Lower leg skin (tissue), 4 donors: ENCODE measurements at regions not wholly inside any gene's neighbourhood (a gene's known extent, or its start where the extent isn't known, plus 50 kb on each side); places are given as distances from the start of the nearest gene placed in this dataset.

ENCODE experiments used
- DNase-seq, 2 donors: peaks; one replicate each; pipeline ENCODE4 v3.0.0-alpha.2; 2019; ENCODE audit warnings: low spot score in 2 of 2
- H3K4me3 ChIP-seq: fragments of 200-600 bp; sonication (generic); 2 replicates; pipeline ENCODE4 v1.5.1; 2017; ENCODE audit warnings: mild to moderate bottlenecking, low read depth; ENCODE audit not compliant: poor library complexity, severe bottlenecking
- CTCF ChIP-seq, 3 donors: fragments of 450-650 bp; IDR thresholded peaks; one replicate each; pipeline ENCODE4 v1.5.1; 2016; ENCODE audit warnings: antibody characterized with exemption in 3 of 3, mild to moderate bottlenecking in 3 of 3, moderate library complexity in 2 of 3
- POLR2A ChIP-seq, 2 donors: fragments of 450-650 bp; IDR thresholded peaks; one replicate each; pipeline ENCODE4 v1.6.1; 2016 to 2017; ENCODE audit warnings: antibody characterized with exemption in 2 of 2, mild to moderate bottlenecking in 1 of 2, moderate library complexity in 1 of 2
- WGBS, 2 donors: methylation state at CpG; one replicate each; pipeline ENCODE4 v1.1.5; 2018; 5-methylcytosine and 5-hydroxymethylcytosine counted together
- intact Hi-C: fragments of 100-400 bp; cut with DNase I; formaldehyde crosslinking; loops from one replicate; pipeline ENCODE4 v1.15.0; 2023; ENCODE audit warnings: low total_unique reads

- H3K4me3 ChIP-seq: no peak overlapping the region
- TF ChIP-seq CTCF (IDR thresholded peaks at IDR 0.05) (no peak), POLR2A (IDR thresholded peaks at IDR 0.05) (no peak)
- 56 to 80% methylated on average over 3 of the region's 3 CpGs for WGBS, 2 donors
- no peak for DNase-seq
- intact Hi-C loops: no loop called here
These were observed 142.9 kb upstream of the NUDT7 start for GRCh38 chr16:77579351-77579891.

GRCh38 chr16:77581706-77582105, 140.6 kb upstream of the NUDT7 start:
- WGBS, 2 donors: 57 to 78% methylated on average over 2 of the region's 2 CpGs
- DNase-seq: no peak
- intact Hi-C loops: no loop called here
- no peak overlapping the region for H3K4me3 ChIP-seq
- TF ChIP-seq CTCF (IDR thresholded peaks at IDR 0.05) (no peak), POLR2A (IDR thresholded peaks at IDR 0.05) (no peak)

GRCh38 chr16:77584205-77584859, 138.0 kb upstream of the NUDT7 start:
- peak in 1 of 3 donors; percentile 60 for TF ChIP-seq CTCF (IDR thresholded peaks at IDR 0.05)
- TF ChIP-seq POLR2A (IDR thresholded peaks at IDR 0.05): no peak
- DNase-seq: peak in 1 of 2 donors; percentile 43
- WGBS, 2 donors: 37% methylated on average over 7 of the region's 7 CpGs
- intact Hi-C loops: no loop called here
- no peak overlapping the region for H3K4me3 ChIP-seq

GRCh38 chr16:77585379-77586251, 136.7 kb upstream of the NUDT7 start:
- intact Hi-C loops: loop anchor here (5.0 kb wide), 1 partner anchor 353 kb away; no protein-coding TSS in a partner anchor
- H3K4me3 ChIP-seq: no peak overlapping the region
- no peak for TF ChIP-seq CTCF (IDR thresholded peaks at IDR 0.05)
- TF ChIP-seq POLR2A (IDR thresholded peaks at IDR 0.05): no peak
- DNase-seq: no peak
- 64 to 68% methylated on average over 16 of the region's 16 CpGs for WGBS, 2 donors

GRCh38 chr16:77588389-77588788, 133.9 kb upstream of the NUDT7 start:
- TF ChIP-seq POLR2A (IDR thresholded peaks at IDR 0.05) (no peak), CTCF (IDR thresholded peaks at IDR 0.05) (no peak)
- intact Hi-C loops: loop anchor here (5.0 kb wide), 1 partner anchor 356 kb away; no protein-coding TSS in a partner anchor
- DNase-seq: no peak
- no peak overlapping the region for H3K4me3 ChIP-seq
- WGBS, 2 donors: 75 to 79% methylated on average over 3 of the region's 3 CpGs
